Liver (tissue), 8 donors: ENCODE measurements at regions not wholly inside any gene's neighbourhood (a gene's known extent, or its start where the extent isn't known, plus 50 kb on each side); places are given as distances from the start of the nearest gene placed in this dataset.

Source experiments
- DNase-seq: peaks from one replicate; pipeline ENCODE4 v3.0.0-alpha.2; 2017; ENCODE audit warnings: low spot score
- H3K27ac ChIP-seq, 2 donors: one replicate each; pipeline ENCODE4 v1.7.0; 2013; ENCODE audit warnings: inconsistent platforms in 2 of 2, low read length in 2 of 2, control low read depth in 1 of 2, low read depth in 1 of 2, mild to moderate bottlenecking in 1 of 2
- H3K27me3 ChIP-seq, 4 donors: one replicate each; pipeline versions ENCODE4 v1.6.1 to v1.7.0; 2013; ENCODE audit warnings: low read length in 3 of 4, inconsistent platforms in 1 of 4, mild to moderate bottlenecking in 1 of 4, moderate library complexity in 1 of 4; ENCODE audit not compliant: control insufficient read depth in 4 of 4, insufficient read depth in 4 of 4
- H3K36me3 ChIP-seq, 4 donors: one replicate each; pipeline versions ENCODE4 v1.6.1 to v1.7.0; 2013; ENCODE audit warnings: low read length in 3 of 4, mild to moderate bottlenecking in 3 of 4, low read depth in 1 of 4, moderate library complexity in 1 of 4; ENCODE audit not compliant: control insufficient read depth in 4 of 4, insufficient read depth in 3 of 4
- H3K4me1 ChIP-seq, 4 donors: one replicate each; pipeline versions ENCODE4 v1.6.1 to v1.7.0; 2013; ENCODE audit warnings: low read length in 3 of 4, mild to moderate bottlenecking in 3 of 4, moderate library complexity in 1 of 4; ENCODE audit not compliant: control insufficient read depth in 4 of 4, insufficient read depth in 4 of 4
- H3K4me3 ChIP-seq, 3 donors: one replicate each; pipeline versions ENCODE4 v1.6.1 to v1.7.0; 2013; ENCODE audit warnings: low read length in 3 of 3, control low read depth in 1 of 3, low read depth in 1 of 3, mild to moderate bottlenecking in 1 of 3
- H3K9ac ChIP-seq, 2 donors: one replicate each; pipeline ENCODE4 v1.7.0; 2013; ENCODE audit warnings: low read length in 2 of 2, mild to moderate bottlenecking in 2 of 2, moderate library complexity in 2 of 2, control low read depth in 1 of 2, low read depth in 1 of 2
- H3K9me3 ChIP-seq, 4 donors: one replicate each; pipeline versions ENCODE4 v1.6.1 to v1.7.0; 2013; ENCODE audit warnings: low read length in 3 of 4; ENCODE audit not compliant: control insufficient read depth in 4 of 4
- CTCF ChIP-seq: fragments of 150-350 bp; IDR thresholded peaks from 2 replicates; pipeline ENCODE4 v1.5.1; 2017; ENCODE audit warnings: improper control_type of control experiment, low read depth, low read length; ENCODE audit not compliant: missing input control
- EGR1 ChIP-seq, 2 donors: IDR thresholded peaks; 2 replicates each; pipeline ENCODE4 v1.6.1; 2016 to 2018; ENCODE audit warnings: antibody characterized with exemption in 2 of 2, low read depth in 2 of 2
- FOXA1 ChIP-seq: IDR thresholded peaks from 2 replicates; pipeline ENCODE4 v1.6.1; 2016; ENCODE audit warnings: antibody characterized with exemption
- FOXA2 ChIP-seq: IDR thresholded peaks from 2 replicates; pipeline ENCODE4 v1.6.1; 2016; ENCODE audit warnings: antibody characterized with exemption
- HNF4A ChIP-seq, 2 donors: conservative IDR thresholded peaks; 2 replicates each; pipeline ENCODE4 v1.6.1; 2016; ENCODE audit warnings: antibody characterized with exemption in 2 of 2, mild to moderate bottlenecking in 2 of 2
- HNF4G ChIP-seq: IDR thresholded peaks from 2 replicates; pipeline ENCODE4 v1.6.1; 2016; ENCODE audit warnings: antibody characterized with exemption
- JUND ChIP-seq, 2 donors: IDR thresholded peaks; 2 replicates each; pipeline ENCODE4 v1.6.1; 2016; ENCODE audit warnings: antibody characterized with exemption in 2 of 2
- NR2F2 ChIP-seq: IDR thresholded peaks from 2 replicates; pipeline ENCODE4 v1.6.1; 2016; ENCODE audit warnings: antibody characterized with exemption
- RAD21 ChIP-seq, 2 donors: IDR thresholded peaks; 2 replicates each; pipeline ENCODE4 v1.6.1; 2016; ENCODE audit warnings: antibody characterized with exemption in 2 of 2, mild to moderate bottlenecking in 2 of 2
- RXRA ChIP-seq, 2 donors: IDR thresholded peaks; 2 replicates each; pipeline ENCODE4 v1.6.1; 2017 to 2018; ENCODE audit warnings: antibody characterized with exemption in 2 of 2, mild to moderate bottlenecking in 1 of 2
- SP1 ChIP-seq: IDR thresholded peaks from 2 replicates; pipeline ENCODE4 v1.6.1; 2018; ENCODE audit warnings: antibody characterized with exemption, mild to moderate bottlenecking
- TAF1 ChIP-seq: conservative IDR thresholded peaks from 2 replicates; pipeline ENCODE4 v1.6.1; 2016; ENCODE audit warnings: antibody characterized with exemption, mild to moderate bottlenecking
- ZBTB33 ChIP-seq: IDR thresholded peaks from 2 replicates; pipeline ENCODE4 v1.6.1; 2016; ENCODE audit warnings: antibody characterized with exemption
- WGBS: extraction: QIAGEN DNeasy Blood & Tissue Kit; methylation state at CpG from one replicate; pipeline ENCODE4 v1.1.7; 2013; 5-methylcytosine and 5-hydroxymethylcytosine counted together
- TF ChIP-seq, protein P1 (sequence below): IDR thresholded peaks from 2 replicates; pipeline ENCODE4 v1.6.1; 2016; ENCODE audit warnings: antibody characterized with exemption
- TF ChIP-seq, protein P2 (sequence below): IDR thresholded peaks from 2 replicates; pipeline ENCODE4 v1.6.1; 2016; ENCODE audit warnings: antibody characterized with exemption, mild to moderate bottlenecking
- donor health status: healthy.
- donor health status: healthy.
- donor health status: healthy.
- donor health status: healthy.
- donor health status: healthy.

DNA sequence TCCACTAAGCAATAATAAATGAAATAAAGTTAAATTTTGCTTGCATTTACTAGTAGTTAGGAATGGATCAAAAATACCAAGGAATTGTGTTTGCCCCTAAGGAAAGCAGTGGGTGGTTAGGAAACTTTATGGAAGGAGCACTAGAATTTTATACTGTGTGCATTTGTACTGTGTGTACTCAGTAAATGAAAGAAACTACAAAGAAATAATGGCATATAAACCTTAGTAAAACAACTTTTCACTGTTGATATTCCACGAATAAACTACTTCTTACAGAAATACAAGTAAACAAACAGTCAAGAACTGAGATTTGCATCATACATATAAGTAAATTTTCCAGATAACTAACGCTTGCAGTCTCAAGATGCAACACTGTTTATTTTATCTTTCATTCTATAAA is 103.7 kb upstream of the PARP8 start:
- 57% methylated on average over 2 of the region's 2 CpGs for WGBS
- H3K36me3 ChIP-seq = no peaks in the 10 kb centered on the region
- TF ChIP-seq EGR1 (IDR thresholded peaks at IDR 0.05; ENCODE audit: low read depth in 2 of 2) (no peak), TAF1 (no peak), HNF4A (conservative IDR thresholded peaks at IDR 0.05) (no peak), NR2F2 (no peak)
- no peaks in the 10 kb centered on the region for H3K4me1 ChIP-seq
- H3K27ac ChIP-seq = no peak overlapping the region
- H3K27me3 ChIP-seq = peaks cover 0 to 7% (median 0%) of the 10 kb centered on the region in 4 donors
- no peak for DNase-seq
- H3K4me3 ChIP-seq = no peak overlapping the region
- no peak overlapping the region for H3K9ac ChIP-seq
- H3K9me3 ChIP-seq = no peaks in the 10 kb centered on the region

- TF ChIP-seq FOXA1 (no peak), HNF4G (no peak), CTCF (no peak), RXRA (IDR thresholded peaks at IDR 0.05) (no peak)
- Histone ChIP-seq H3K4me3 (no peak overlapping the region), H3K27ac (no peak overlapping the region), H3K27me3 (peaks cover 0 to 7% (median 0%) of the 10 kb centered on the region in 4 donors), H3K9ac (no peak overlapping the region), H3K4me1 (no peaks in the 10 kb centered on the region), H3K36me3 (no peaks in the 10 kb centered on the region), H3K9me3 (no peaks in the 10 kb centered on the region)
- no peak for DNase-seq
- 25% methylated on average over 2 of the region's 2 CpGs for WGBS
Observed at GRCh38 chr5:50564079-50564478, 102.4 kb upstream of the PARP8 start.

DNA sequence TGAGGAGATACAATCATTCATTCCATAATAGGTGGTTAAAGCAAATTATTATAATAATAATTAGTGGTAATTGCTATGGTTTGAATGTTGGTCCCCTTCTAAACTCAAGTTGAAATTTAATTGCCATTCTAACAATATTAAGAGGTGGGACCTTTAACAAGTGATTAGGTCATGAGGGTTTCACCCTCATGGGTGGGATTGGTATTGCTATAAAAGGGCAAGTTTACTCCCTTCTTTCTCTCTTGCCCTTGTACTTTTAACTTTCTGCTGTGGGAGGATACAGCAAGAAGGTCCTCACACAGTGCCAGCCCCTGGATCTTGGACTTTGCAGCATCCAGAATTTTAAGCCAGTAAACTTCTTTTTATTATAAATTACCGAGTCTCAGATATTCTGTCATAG is 101.9 kb upstream of the PARP8 start:
- TF ChIP-seq NR2F2 = no peak
- TF ChIP-seq RXRA (IDR thresholded peaks at IDR 0.05) = no peak
- no peak for TF ChIP-seq HNF4A (conservative IDR thresholded peaks at IDR 0.05)
- no peak for TF ChIP-seq RAD21 (IDR thresholded peaks at IDR 0.05)
- TF ChIP-seq, protein P1, sequence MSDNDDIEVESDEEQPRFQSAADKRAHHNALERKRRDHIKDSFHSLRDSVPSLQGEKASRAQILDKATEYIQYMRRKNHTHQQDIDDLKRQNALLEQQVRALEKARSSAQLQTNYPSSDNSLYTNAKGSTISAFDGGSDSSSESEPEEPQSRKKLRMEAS = no peak
- no peak for TF ChIP-seq SP1
- no peak for TF ChIP-seq EGR1 (IDR thresholded peaks at IDR 0.05; ENCODE audit: low read depth in 2 of 2)
- TF ChIP-seq TAF1 = no peak
- TF ChIP-seq, protein P2, sequence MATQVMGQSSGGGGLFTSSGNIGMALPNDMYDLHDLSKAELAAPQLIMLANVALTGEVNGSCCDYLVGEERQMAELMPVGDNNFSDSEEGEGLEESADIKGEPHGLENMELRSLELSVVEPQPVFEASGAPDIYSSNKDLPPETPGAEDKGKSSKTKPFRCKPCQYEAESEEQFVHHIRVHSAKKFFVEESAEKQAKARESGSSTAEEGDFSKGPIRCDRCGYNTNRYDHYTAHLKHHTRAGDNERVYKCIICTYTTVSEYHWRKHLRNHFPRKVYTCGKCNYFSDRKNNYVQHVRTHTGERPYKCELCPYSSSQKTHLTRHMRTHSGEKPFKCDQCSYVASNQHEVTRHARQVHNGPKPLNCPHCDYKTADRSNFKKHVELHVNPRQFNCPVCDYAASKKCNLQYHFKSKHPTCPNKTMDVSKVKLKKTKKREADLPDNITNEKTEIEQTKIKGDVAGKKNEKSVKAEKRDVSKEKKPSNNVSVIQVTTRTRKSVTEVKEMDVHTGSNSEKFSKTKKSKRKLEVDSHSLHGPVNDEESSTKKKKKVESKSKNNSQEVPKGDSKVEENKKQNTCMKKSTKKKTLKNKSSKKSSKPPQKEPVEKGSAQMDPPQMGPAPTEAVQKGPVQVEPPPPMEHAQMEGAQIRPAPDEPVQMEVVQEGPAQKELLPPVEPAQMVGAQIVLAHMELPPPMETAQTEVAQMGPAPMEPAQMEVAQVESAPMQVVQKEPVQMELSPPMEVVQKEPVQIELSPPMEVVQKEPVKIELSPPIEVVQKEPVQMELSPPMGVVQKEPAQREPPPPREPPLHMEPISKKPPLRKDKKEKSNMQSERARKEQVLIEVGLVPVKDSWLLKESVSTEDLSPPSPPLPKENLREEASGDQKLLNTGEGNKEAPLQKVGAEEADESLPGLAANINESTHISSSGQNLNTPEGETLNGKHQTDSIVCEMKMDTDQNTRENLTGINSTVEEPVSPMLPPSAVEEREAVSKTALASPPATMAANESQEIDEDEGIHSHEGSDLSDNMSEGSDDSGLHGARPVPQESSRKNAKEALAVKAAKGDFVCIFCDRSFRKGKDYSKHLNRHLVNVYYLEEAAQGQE = no peak
- TF ChIP-seq JUND (IDR thresholded peaks at IDR 0.05) = no peak
- no peak for TF ChIP-seq ZBTB33
- TF ChIP-seq FOXA1 = no peak
- no peak for TF ChIP-seq FOXA2
- no peak for TF ChIP-seq CTCF
- H3K27ac ChIP-seq = no peak overlapping the region
- no peaks in the 10 kb centered on the region for H3K9me3 ChIP-seq
- no peak for DNase-seq
- no peaks in the 10 kb centered on the region for H3K36me3 ChIP-seq
- 82% methylated on average over 1 of the region's 1 CpG for WGBS
- H3K27me3 ChIP-seq = peaks cover 0 to 7% (median 0%) of the 10 kb centered on the region in 4 donors
- no peaks in the 10 kb centered on the region for H3K4me1 ChIP-seq
- H3K4me3 ChIP-seq = no peak overlapping the region
- no peak overlapping the region for H3K9ac ChIP-seq
